ENCODE measurements at regions not wholly inside any gene's neighbourhood (a gene's known extent, or its start where the extent isn't known, plus 50 kb on each side); places are given as distances from the start of the nearest gene placed in this dataset.

GRCh38 chr1:193435781-193436180, 249.4 kb upstream of the B3GALT2 start:
- H3K27me3 ChIP-seq: no peaks in the 10 kb centered on the region
- no peak overlapping the region for H3K27ac ChIP-seq
- H3K4me1 ChIP-seq: no peaks in the 10 kb centered on the region
- no peaks in the 10 kb centered on the region for H3K36me3 ChIP-seq
- no peak for TF ChIP-seq POLR2A (IDR thresholded peaks at IDR 0.05)
- DNase-seq: no peak
- no peak overlapping the region for H3K4me3 ChIP-seq
- peaks cover 0 to 20% (median 4%) of the 10 kb centered on the region in 4 donors for H3K9me3 ChIP-seq

- DNase-seq: no peak
- Histone ChIP-seq H3K36me3 (no peaks in the 10 kb centered on the region), H3K9me3 (peaks cover 0 to 20% (median 4%) of the 10 kb centered on the region in 4 donors), H3K27me3 (no peaks in the 10 kb centered on the region), H3K4me3 (no peak overlapping the region), H3K4me1 (no peaks in the 10 kb centered on the region), H3K27ac (no peak overlapping the region)
- TF ChIP-seq CTCF (IDR thresholded peaks at IDR 0.05) (no peak), POLR2A (IDR thresholded peaks at IDR 0.05) (no peak)
Observed at GRCh38 chr1:193434319-193434718, 247.9 kb upstream of the B3GALT2 start.

GRCh38 chr1:193433599-193433998, 247.2 kb upstream of the B3GALT2 start:
- Histone ChIP-seq H3K4me1 (no peaks in the 10 kb centered on the region), H3K36me3 (no peaks in the 10 kb centered on the region), H3K4me3 (no peak overlapping the region), H3K9me3 (peaks cover 0 to 20% (median 4%) of the 10 kb centered on the region in 4 donors), H3K27ac (no peak overlapping the region), H3K27me3 (no peaks in the 10 kb centered on the region)
- TF ChIP-seq POLR2A (IDR thresholded peaks at IDR 0.05) (no peak), CTCF (IDR thresholded peaks at IDR 0.05) (no peak)
- no peak for DNase-seq

GRCh38 chr1:193432979-193433587, 246.7 kb upstream of the B3GALT2 start:
- TF ChIP-seq CTCF (IDR thresholded peaks at IDR 0.05): no peak
- TF ChIP-seq POLR2A (IDR thresholded peaks at IDR 0.05): no peak
- DNase-seq: no peak
- Histone ChIP-seq H3K36me3 (no peaks in the 10 kb centered on the region), H3K9me3 (peaks cover 0 to 20% (median 4%) of the 10 kb centered on the region in 4 donors), H3K4me3 (no peak overlapping the region), H3K27ac (no peak overlapping the region), H3K4me1 (no peaks in the 10 kb centered on the region), H3K27me3 (no peaks in the 10 kb centered on the region)

GRCh38 chr1:193431265-193431977, 245.0 kb upstream of the B3GALT2 start:
- Histone ChIP-seq H3K9me3 (peaks cover 0 to 20% (median 4%) of the 10 kb centered on the region in 4 donors), H3K4me1 (no peaks in the 10 kb centered on the region), H3K4me3 (no peak overlapping the region), H3K36me3 (no peaks in the 10 kb centered on the region), H3K27me3 (no peaks in the 10 kb centered on the region), H3K27ac (no peak overlapping the region)
- no peak for DNase-seq
- no peak for TF ChIP-seq CTCF (IDR thresholded peaks at IDR 0.05)
- no peak for TF ChIP-seq POLR2A (IDR thresholded peaks at IDR 0.05)

GRCh38 chr1:193427524-193427923, 241.1 kb upstream of the B3GALT2 start:
- no peak for TF ChIP-seq CTCF (IDR thresholded peaks at IDR 0.05)
- no peak for TF ChIP-seq POLR2A (IDR thresholded peaks at IDR 0.05)
- Histone ChIP-seq H3K27ac (no peak overlapping the region), H3K36me3 (no peaks in the 10 kb centered on the region), H3K27me3 (no peaks in the 10 kb centered on the region), H3K4me1 (no peaks in the 10 kb centered on the region), H3K4me3 (no peak overlapping the region), H3K9me3 (peaks cover 0 to 5% (median 0%) of the 10 kb centered on the region in 4 donors)
- DNase-seq: no peak
